Inferior parietal cortex (tissue), 1 donor: ENCODE measurements at regions not wholly inside any gene's neighbourhood (a gene's known extent, or its start where the extent isn't known, plus 50 kb on each side); places are given as distances from the start of the nearest gene placed in this dataset.

Source experiments
- DNase-seq: peaks from one replicate; pipeline ENCODE4 v3.0.0-alpha.2; 2016; ENCODE audit errors: extremely low spot score

DNA sequence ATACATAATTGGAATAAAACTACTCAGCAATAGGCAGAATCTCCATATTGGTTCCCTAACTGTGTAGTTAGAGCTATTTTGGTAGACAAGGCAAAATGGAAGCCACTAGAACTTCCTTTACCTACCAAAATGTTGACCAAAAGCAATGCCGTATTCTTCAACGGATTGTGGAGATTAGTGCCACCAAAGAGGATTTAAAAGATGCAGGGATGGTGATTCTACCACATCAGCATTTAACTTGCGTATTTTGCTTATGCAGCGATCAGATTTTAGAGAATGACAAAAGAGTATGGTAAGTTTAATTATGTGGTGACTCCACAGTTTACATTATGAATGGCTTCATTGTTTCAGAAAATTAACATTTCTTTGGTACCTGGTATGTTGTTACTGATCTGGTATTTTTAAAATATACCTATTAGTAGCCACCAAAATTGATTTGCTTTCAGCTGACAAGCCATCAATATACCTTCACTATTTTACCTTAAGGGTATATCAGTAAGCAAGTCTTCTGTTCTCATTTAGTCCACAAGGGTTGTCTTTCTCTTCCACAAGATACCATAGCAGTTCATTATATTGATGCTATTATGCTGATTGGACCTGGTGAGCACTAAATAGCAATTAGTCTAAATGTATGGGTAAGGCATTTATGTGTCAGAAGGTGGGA lies 1910.7 kb upstream of the PRR20A start:
- DNase-seq, result no peak

- DNase-seq, result no peak
These were observed 1910.2 kb upstream of the PRR20A start for GRCh38 chr13:55230570-55230908.

DNA sequence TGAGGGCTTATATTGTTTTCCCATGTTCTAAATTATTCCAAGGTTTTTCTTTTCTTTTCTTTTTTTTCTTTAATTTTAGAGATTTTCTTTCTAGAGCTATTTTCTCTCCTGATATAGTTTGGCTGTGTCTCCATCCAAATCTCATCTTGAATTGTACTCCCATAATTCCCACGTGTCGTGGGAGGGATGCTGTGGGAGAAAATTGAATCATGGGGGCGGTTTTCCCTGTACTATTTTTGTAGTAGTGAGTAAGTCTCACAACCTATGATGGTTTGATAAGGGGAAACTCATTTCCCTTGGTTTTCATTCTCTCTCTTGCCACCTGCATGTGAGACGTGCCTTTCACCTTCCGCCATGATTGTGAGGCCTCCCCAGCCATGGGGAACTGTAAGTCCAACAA lies 1906.4 kb upstream of the PRR20A start:
- no peak for DNase-seq

GRCh38 chr13:55245005-55245644 lies 1895.6 kb upstream of the PRR20A start:
- no peak for DNase-seq

GRCh38 chr13:55255236-55255635 lies 1885.5 kb upstream of the PRR20A start:
- DNase-seq, result no peak

- DNase-seq, result no peak
These were observed 1877.7 kb upstream of the PRR20A start for GRCh38 chr13:55263045-55263444.

DNA sequence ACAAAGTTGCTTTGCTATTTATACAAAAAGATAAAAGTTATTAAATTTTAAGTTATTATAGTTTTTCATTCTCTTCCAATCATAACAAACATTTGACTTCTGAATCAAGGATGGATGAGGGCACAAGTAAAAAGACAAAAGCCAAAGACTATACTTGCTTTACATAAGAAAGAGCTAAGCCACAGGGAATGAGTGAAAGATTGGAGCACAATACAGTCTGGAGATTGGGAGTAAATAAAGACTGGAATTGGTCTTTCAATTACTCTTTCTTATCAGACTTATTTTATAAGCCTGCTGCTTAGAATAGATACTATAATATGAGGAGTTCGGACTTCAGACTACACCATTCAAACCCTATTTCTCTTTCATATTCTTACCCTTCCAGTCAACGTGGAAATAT lies 1874.1 kb upstream of the PRR20A start:
- no peak for DNase-seq

- DNase-seq, result no peak
These were observed 1842.5 kb upstream of the PRR20A start for GRCh38 chr13:55298201-55298600.

DNA sequence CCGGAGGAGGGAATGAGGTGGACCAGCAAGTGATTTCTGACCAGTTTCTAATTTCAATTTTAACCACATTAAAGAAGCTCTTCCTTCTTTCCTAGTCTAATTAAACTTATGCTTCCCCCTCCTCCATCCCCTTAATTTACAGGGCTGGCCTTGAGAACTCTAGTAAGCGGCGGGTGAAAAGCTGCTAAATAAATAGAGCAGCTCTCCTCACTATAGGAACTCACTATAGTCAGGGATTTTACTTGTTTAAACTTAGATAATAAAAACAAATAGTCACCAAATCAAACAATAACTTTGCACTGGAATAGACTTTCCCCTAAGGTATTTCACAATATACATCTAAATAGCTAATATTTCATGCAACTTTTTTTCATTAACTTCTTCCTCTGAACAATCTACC lies 1838.2 kb upstream of the PRR20A start:
- no peak for DNase-seq

DNA sequence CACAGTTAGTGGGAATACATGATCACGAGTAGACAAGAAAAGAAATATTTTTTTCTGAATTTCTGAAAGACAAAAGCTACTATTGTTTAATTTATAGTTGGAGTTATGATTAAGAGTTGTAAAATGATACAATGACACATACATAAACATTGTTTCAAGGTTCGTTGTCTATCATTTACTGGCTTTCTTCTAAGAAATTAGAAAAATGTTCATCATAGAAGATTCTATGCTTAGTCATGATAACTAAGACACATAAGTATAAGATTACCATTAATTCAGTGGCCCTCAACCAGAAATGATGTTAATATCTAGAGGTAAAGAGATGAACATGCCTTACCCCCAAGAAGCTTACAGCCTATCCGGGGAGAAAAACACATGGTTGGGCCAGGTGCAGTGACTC lies 1832.8 kb upstream of the PRR20A start:
- no peak for DNase-seq

GRCh38 chr13:55341891-55342290 lies 1798.8 kb upstream of the PRR20A start:
- no peak for DNase-seq

DNA sequence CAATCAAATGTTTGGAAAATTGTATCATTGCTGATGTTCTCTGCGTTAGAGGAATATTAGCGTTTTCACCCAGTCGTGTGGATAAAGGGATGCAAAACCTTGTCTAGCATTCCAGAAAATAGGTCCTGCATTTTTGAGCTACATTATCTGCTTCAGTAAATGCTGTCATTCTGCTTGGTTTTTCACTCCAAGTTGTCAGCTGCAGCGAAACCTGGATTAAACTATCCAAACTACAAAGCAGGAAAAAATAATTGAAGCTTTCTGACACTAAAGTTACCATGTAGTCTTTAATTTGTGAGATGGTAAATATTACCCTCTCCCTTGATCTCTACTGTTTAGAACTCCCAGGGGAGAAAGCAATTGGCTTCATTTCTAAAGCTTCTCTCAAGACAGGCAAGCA lies 1795.5 kb upstream of the PRR20A start:
- no peak for DNase-seq

- DNase-seq, result no peak
These were observed 1793.2 kb upstream of the PRR20A start for GRCh38 chr13:55347528-55347927.

GRCh38 chr13:55359067-55359466 lies 1781.7 kb upstream of the PRR20A start:
- no peak for DNase-seq

- DNase-seq, result no peak
These were observed 1779.6 kb upstream of the PRR20A start for GRCh38 chr13:55361141-55361540.

DNA sequence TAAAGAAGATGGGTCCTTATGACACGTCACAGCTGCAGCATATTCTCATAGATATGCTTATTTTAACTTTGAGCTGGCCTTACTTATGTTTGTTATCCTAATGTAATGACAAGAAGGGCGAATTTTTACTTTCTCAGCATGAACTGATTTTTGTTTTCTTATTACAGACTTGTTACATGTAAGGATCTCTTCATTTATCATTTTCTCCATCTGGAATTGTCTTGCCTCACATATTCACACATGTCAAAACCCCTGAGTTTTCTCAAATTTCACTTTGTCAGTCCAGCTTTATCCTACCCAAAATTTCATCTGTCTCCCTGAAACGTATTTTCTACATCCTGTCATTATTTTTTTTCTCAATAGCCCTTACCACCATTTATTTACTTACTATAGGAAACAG lies 1774.0 kb upstream of the PRR20A start:
- DNase-seq, result no peak

DNA sequence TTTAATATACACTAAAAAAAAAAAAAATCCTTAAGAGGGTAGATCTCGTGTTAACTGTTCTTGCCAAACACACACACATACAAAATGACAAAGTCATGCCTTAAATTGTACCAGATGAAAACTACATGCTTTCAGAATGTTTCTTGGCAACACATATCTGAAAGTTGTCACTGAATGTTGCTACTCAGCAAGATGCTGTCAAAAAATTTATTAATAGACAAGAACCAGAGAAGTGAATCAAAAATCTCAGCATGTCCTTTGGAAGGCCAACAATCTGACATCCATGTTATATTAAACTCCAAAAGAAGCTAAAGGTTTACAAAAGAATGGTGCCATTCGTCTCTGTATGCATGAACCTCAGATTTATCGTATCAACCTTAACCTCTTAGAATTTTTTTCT lies 1746.2 kb upstream of the PRR20A start:
- no peak for DNase-seq

GRCh38 chr13:55402870-55403269 lies 1737.8 kb upstream of the PRR20A start:
- DNase-seq, result no peak

GRCh38 chr13:55403887-55404487 lies 1736.7 kb upstream of the PRR20A start:
- DNase-seq, result no peak

DNA sequence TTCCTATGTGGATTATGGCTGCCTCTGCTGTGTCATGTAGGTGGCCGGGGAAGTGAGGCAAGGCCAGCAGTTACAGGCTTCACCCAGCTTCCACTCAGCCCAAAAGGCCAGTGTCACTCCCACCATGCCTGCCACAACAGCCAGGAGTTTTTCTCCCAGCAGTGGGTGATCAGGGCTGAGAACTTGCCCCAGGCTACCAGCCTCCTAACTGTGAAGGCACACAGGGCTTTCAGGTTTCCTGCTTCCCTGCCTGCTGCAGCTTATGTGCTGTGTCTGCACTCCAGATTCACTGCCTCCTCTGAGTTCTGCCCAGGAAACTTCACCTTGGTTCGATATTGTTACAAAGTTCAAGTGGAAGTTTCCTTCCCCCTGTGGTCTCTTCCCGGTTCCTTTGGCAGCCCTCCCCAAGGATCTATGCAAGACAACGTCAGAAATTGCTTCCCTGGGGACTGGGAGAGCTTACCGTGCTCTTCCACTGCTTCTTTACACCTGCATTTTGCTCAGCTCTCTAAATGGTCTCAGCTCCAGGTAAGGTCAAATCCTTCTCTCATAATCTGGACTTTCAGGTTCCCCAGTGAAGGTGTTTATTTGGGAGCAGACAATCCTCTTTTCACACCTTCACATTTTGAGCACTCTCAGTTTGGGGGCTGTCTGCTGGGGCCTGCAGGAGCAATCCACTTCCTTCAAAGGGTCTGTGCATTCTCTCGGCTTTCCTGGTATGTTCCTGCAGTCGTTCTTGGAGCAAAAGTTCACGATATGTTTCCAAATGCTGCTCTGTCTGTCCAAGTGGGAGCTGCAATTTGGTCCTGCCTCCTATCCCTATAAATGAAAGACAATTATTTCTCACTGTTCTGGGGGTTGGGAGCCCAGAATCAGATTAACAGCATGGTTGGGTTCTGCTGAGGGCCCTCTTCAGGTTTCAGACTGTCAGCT lies 1730.1 kb upstream of the PRR20A start:
- DNase-seq, result no peak

- DNase-seq, result no peak
These were observed 1722.6 kb upstream of the PRR20A start for GRCh38 chr13:55418095-55418494.

- no peak for DNase-seq
These were observed 1707.9 kb upstream of the PRR20A start for GRCh38 chr13:55432814-55433213.
